ENCODE measurements at regions not wholly inside any gene's neighbourhood (a gene's known extent, or its start where the extent isn't known, plus 50 kb on each side); places are given as distances from the start of the nearest gene placed in this dataset.

DNA sequence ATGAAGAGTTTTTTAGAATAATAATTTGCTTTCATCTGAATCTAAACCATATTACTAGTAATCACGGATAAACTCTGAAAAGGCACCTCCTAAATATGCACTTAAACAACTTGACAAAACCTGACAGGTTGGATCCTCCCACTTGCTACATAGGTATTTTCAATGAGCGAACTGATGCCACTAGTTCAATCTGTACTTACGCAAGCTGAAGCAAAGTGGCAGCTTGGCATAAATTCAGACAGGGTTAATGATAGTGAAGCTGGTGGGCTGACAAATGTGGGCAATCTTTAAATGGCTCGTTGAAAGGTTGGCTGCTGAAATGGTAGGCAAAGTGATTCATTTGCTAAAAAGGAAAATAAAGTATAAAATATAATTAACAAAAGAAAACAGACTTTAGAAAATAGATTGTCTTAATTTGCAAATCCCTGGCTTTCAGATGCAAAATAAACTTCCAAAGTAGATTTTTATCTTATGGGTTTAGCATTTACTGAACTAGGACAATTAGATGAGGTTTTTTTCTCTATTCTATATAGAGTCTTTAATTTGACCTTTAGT is 1713.5 kb upstream of the SLC39A10 start:
- Histone ChIP-seq H3K9me3 (no peaks in the 10 kb centered on the region), H3K4me1 (no peaks in the 10 kb centered on the region), H3K27me3 (no peaks in the 10 kb centered on the region), H3K27ac (no peak overlapping the region), H3K4me3 (no peak overlapping the region), H3K36me3 (no peaks in the 10 kb centered on the region)
- in situ Hi-C loops (cut with MboI; ENCODE audit: low sequenced_read_pairs in 4 of 4) (no loop called here), intact Hi-C loops (cut with DNase I; ENCODE audit: low total_unique reads) (no loop called here)
- no peak for TF ChIP-seq POLR2A (IDR thresholded peaks at IDR 0.05)
- TF ChIP-seq, protein P1, sequence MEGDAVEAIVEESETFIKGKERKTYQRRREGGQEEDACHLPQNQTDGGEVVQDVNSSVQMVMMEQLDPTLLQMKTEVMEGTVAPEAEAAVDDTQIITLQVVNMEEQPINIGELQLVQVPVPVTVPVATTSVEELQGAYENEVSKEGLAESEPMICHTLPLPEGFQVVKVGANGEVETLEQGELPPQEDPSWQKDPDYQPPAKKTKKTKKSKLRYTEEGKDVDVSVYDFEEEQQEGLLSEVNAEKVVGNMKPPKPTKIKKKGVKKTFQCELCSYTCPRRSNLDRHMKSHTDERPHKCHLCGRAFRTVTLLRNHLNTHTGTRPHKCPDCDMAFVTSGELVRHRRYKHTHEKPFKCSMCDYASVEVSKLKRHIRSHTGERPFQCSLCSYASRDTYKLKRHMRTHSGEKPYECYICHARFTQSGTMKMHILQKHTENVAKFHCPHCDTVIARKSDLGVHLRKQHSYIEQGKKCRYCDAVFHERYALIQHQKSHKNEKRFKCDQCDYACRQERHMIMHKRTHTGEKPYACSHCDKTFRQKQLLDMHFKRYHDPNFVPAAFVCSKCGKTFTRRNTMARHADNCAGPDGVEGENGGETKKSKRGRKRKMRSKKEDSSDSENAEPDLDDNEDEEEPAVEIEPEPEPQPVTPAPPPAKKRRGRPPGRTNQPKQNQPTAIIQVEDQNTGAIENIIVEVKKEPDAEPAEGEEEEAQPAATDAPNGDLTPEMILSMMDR (IDR thresholded peaks at IDR 0.05 in 4 of 5, conservative IDR thresholded peaks at IDR 0.05 in 1 of 5), result no peak
- no peak for ATAC-seq
- DNase-seq, result no peak

DNA sequence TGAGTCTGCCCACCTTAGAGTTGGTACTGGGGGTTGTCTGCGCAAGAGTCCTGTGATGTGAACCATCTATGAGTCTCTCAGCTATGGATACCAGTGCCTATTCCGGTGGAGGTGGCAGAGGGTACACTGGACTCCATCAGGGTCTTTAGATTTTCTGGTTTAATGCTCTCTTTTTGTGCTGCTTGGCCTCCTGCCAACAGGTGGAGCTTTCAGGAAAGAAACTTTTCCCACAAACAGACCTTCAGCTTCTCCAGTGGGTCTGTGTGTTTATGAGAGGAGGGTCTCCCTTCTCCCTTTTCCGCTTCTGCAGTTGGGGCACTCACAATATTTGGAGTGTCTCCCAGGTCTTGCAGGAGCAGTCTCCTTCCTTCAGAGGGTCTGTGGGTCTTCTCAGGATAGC is 1721.9 kb upstream of the SLC39A10 start:
- intact Hi-C loops (cut with DNase I; ENCODE audit: low total_unique reads) (no loop called here), in situ Hi-C loops (cut with MboI; ENCODE audit: low sequenced_read_pairs in 4 of 4) (no loop called here)
- ATAC-seq, result no peak
- no peak for DNase-seq
- Histone ChIP-seq H3K27ac (no peak overlapping the region), H3K36me3 (no peaks in the 10 kb centered on the region), H3K4me3 (no peak overlapping the region), H3K27me3 (no peaks in the 10 kb centered on the region), H3K4me1 (no peaks in the 10 kb centered on the region), H3K9me3 (no peaks in the 10 kb centered on the region)
- TF ChIP-seq POLR2A (IDR thresholded peaks at IDR 0.05), result no peak
- TF ChIP-seq, protein P1 (IDR thresholded peaks at IDR 0.05 in 4 of 5, conservative IDR thresholded peaks at IDR 0.05 in 1 of 5), result no peak

- TF ChIP-seq POLR2A (IDR thresholded peaks at IDR 0.05), result no peak
- TF ChIP-seq, protein P1 (IDR thresholded peaks at IDR 0.05 in 4 of 5, conservative IDR thresholded peaks at IDR 0.05 in 1 of 5), result no peak
- Histone ChIP-seq H3K9me3 (no peaks in the 10 kb centered on the region), H3K36me3 (no peaks in the 10 kb centered on the region), H3K27ac (no peak overlapping the region), H3K27me3 (no peaks in the 10 kb centered on the region), H3K4me1 (no peaks in the 10 kb centered on the region), H3K4me3 (no peak overlapping the region)
- intact Hi-C loops (cut with DNase I; ENCODE audit: low total_unique reads) (no loop called here), in situ Hi-C loops (cut with MboI; ENCODE audit: low sequenced_read_pairs in 4 of 4) (no loop called here)
- no peak for ATAC-seq
- DNase-seq, result no peak
These were observed 1727.9 kb upstream of the SLC39A10 start for GRCh38 chr2:193929131-193929530.

DNA sequence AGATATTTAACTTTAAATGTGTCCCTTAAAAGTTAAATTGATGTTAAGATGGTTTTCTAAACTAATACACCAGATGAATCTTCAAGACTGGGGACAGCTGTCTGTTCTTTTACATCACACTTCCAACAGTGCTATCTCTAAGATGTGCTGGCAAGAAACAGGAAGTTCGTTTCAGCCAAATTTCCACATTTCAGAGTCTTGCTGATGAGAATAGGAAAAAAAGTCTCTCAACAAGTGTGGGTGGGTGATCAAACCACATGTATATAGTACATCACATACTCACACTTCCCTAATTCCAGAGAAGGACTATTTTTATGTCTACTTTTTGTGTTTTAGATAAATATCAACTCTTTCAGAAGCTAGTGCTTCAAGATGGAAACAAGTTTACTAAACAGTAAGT is 1712.8 kb upstream of the TMEFF2 start:
- in situ Hi-C loops (cut with MboI; ENCODE audit: low sequenced_read_pairs in 4 of 4) (no loop called here), intact Hi-C loops (cut with DNase I; ENCODE audit: low total_unique reads) (no loop called here)
- DNase-seq (no peak), ATAC-seq (no peak)
- Histone ChIP-seq H3K9me3 (no peaks in the 10 kb centered on the region), H3K27ac (no peak overlapping the region), H3K36me3 (no peaks in the 10 kb centered on the region), H3K27me3 (no peaks in the 10 kb centered on the region), H3K4me1 (no peaks in the 10 kb centered on the region), H3K4me3 (no peak overlapping the region)
- TF ChIP-seq POLR2A (IDR thresholded peaks at IDR 0.05), result no peak
- TF ChIP-seq, protein P1 (IDR thresholded peaks at IDR 0.05 in 4 of 5, conservative IDR thresholded peaks at IDR 0.05 in 1 of 5), result no peak

GRCh38 chr2:193900292-193900691 is 1705.6 kb upstream of the TMEFF2 start:
- in situ Hi-C loops (cut with MboI; ENCODE audit: low sequenced_read_pairs in 4 of 4), result no loop called here
- no peak for TF ChIP-seq POLR2A (IDR thresholded peaks at IDR 0.05)
- TF ChIP-seq, protein P1 (IDR thresholded peaks at IDR 0.05 in 4 of 5, conservative IDR thresholded peaks at IDR 0.05 in 1 of 5), result no peak
- Histone ChIP-seq H3K4me1 (no peaks in the 10 kb centered on the region), H3K9me3 (no peaks in the 10 kb centered on the region), H3K4me3 (no peak overlapping the region), H3K36me3 (no peaks in the 10 kb centered on the region), H3K27ac (no peak overlapping the region), H3K27me3 (no peaks in the 10 kb centered on the region)
- ATAC-seq (no peak), DNase-seq (no peak)
- intact Hi-C loops (cut with DNase I; ENCODE audit: low total_unique reads), result no loop called here
